SK-N-SH (cell line): ENCODE measurements at regions not wholly inside any gene's neighbourhood (a gene's known extent, or its start where the extent isn't known, plus 50 kb on each side); places are given as distances from the start of the nearest gene placed in this dataset.

Source experiments
- CTCF ChIA-PET: fragments of 300-600, 350-600 bp; formaldehyde crosslinking; extraction: SDS; loops from one replicate; lab custom pipeline; 2021; lab: Yijun Ruan, JAX
- POLR2A ChIA-PET: fragments of 350-600 bp; sonication (Branson Sonifier 250); formaldehyde crosslinking; extraction: SDS; loops from one replicate; lab custom pipeline; 2020; ENCODE audit warnings: antibody characterized with exemption, inconsistent platforms; lab: Yijun Ruan, JAX
- DNase-seq: peaks from one replicate; pipeline ENCODE4 v3.0.0; 2012
- H2AFZ ChIP-seq: fragments of 200-600 bp; sonication (generic); 2 replicates; pipeline ENCODE4 v1.8.1; 2016; ENCODE audit warnings: antibody characterized with exemption, mild to moderate bottlenecking, low read depth
- H3F3A ChIP-seq: fragments of 200-600 bp; sonication (generic); replicated peaks from 2 replicates; pipeline ENCODE3; 2016; ENCODE audit warnings: antibody characterized with exemption, mild to moderate bottlenecking; ENCODE audit not compliant: insufficient read depth
- H3K27ac ChIP-seq, 2 experiments: fragments of 200-500 bp in 1 of 2; fragments of 200-600 bp in 1 of 2; sonication (Bioruptor generic) in 1 of 2; sonication (generic), shearing (Covaris generic) in 1 of 2; 2 replicates each; pipeline versions ENCODE4 v1.5.1 to v1.6.1; 2014 to 2016; ENCODE audit warnings: low read depth in 2 of 2, inconsistent platforms in 1 of 2, low read length in 1 of 2, mild to moderate bottlenecking in 1 of 2, mixed read lengths in 1 of 2
- H3K27me3 ChIP-seq: fragments of 200-600 bp; sonication (generic), shearing (Covaris generic); 2 replicates; pipeline ENCODE4 v1.6.1; 2016; ENCODE audit warnings: mixed run types; ENCODE audit not compliant: insufficient read depth
- H3K36me3 ChIP-seq, 2 experiments: fragments of 200-500 bp in 1 of 2; fragments of 200-600 bp in 1 of 2; sonication (Bioruptor generic) in 1 of 2; sonication (generic) in 1 of 2; replicated peaks in 1 of 2; 2 replicates each; pipeline versions ENCODE3 to v1.5.1; 2014 to 2016; ENCODE audit warnings: low read length in 1 of 2, mild to moderate bottlenecking in 1 of 2; ENCODE audit not compliant: insufficient read depth in 2 of 2, control insufficient read depth in 1 of 2
- H3K4me1 ChIP-seq, 2 experiments: fragments of 200-500 bp in 1 of 2; fragments of 200-600 bp in 1 of 2; sonication (Bioruptor generic) in 1 of 2; sonication (generic), shearing (Covaris generic) in 1 of 2; 2 replicates each; pipeline versions ENCODE4 v1.5.1 to v1.6.1; 2014 to 2016; ENCODE audit warnings: low read depth in 1 of 2, low read length in 1 of 2, mixed run types in 1 of 2; ENCODE audit not compliant: insufficient read depth in 2 of 2, control insufficient read depth in 1 of 2
- H3K4me2 ChIP-seq: fragments of 200-600 bp; sonication (generic), shearing (Covaris generic); 2 replicates; pipeline ENCODE4 v1.6.1; 2017; ENCODE audit warnings: mixed run types
- H3K4me3 ChIP-seq, 2 experiments: fragments of 200-500 bp in 1 of 2; fragments of 200-600 bp in 1 of 2; sonication (Bioruptor generic) in 1 of 2; sonication (generic), shearing (Covaris generic) in 1 of 2; 2 replicates each; pipeline versions ENCODE4 v1.5.1 to v1.8.1; 2014 to 2016; ENCODE audit warnings: low read depth in 2 of 2, inconsistent platforms in 1 of 2, low read length in 1 of 2, mild to moderate bottlenecking in 1 of 2, mixed read lengths in 1 of 2, moderate library complexity in 1 of 2
- H3K79me2 ChIP-seq: fragments of 200-600 bp; sonication (generic); 2 replicates; pipeline ENCODE4 v1.8.1; 2017; ENCODE audit warnings: mild to moderate bottlenecking; ENCODE audit not compliant: insufficient read depth
- H3K9ac ChIP-seq: fragments of 200-600 bp; sonication (generic); 2 replicates; pipeline ENCODE4 v1.6.1; 2017; ENCODE audit warnings: mixed run types
- H3K9me2 ChIP-seq: fragments of 200-600 bp; sonication (generic); 2 replicates; pipeline ENCODE4 v1.6.1; 2017; ENCODE audit warnings: mixed run types
- H3K9me3 ChIP-seq: fragments of 200-600 bp; sonication (generic); 2 replicates; pipeline ENCODE4 v1.6.1; 2017; ENCODE audit warnings: mixed run types, mild to moderate bottlenecking, moderate library complexity
- H4K20me1 ChIP-seq: fragments of 200-600 bp; sonication (generic); 2 replicates; pipeline ENCODE4 v1.6.1; 2017; ENCODE audit warnings: mild to moderate bottlenecking, mixed run types; ENCODE audit not compliant: insufficient read depth
- CHD2 ChIP-seq: fragments of 150-350 bp; IDR thresholded peaks from 2 replicates; pipeline ENCODE4 v1.6.1; 2018; ENCODE audit warnings: low read length; ENCODE audit not compliant: partially characterized antibody
- CTCF ChIP-seq: fragments of 200-600 bp; sonication (generic); IDR thresholded peaks from 2 replicates; pipeline ENCODE4 v1.6.1; 2017; ENCODE audit warnings: antibody characterized with exemption, mild to moderate bottlenecking, moderate library complexity
- ELF1 ChIP-seq: IDR thresholded peaks from 2 replicates; pipeline ENCODE4 v1.4.0; 2012
- EZH2phosphoT487 ChIP-seq: fragments of 200-600 bp; sonication (generic); IDR thresholded peaks from 2 replicates; pipeline ENCODE4 v1.6.1; 2017; ENCODE audit warnings: low read depth, mixed run types, mild to moderate bottlenecking, antibody characterized with exemption, moderate library complexity, borderline replicate concordance
- GATA2 ChIP-seq: sonication (generic); formaldehyde crosslinking; IDR thresholded peaks from 2 replicates; pipeline ENCODE4 v1.5.0; 2020; ENCODE audit warnings: mild to moderate bottlenecking, missing genetic modification reagents
- JUND ChIP-seq: IDR thresholded peaks from 2 replicates; pipeline ENCODE4 v1.4.0; 2012
- MAX ChIP-seq: IDR thresholded peaks from 2 replicates; pipeline ENCODE4 v1.4.0; 2012; ENCODE audit warnings: low read depth
- NFIC ChIP-seq: IDR thresholded peaks from 2 replicates; pipeline ENCODE4 v1.4.0; 2012; ENCODE audit warnings: borderline replicate concordance
- NRF1 ChIP-seq: IDR thresholded peaks from 2 replicates; pipeline ENCODE4 v1.6.1; 2012; ENCODE audit warnings: low read depth, mild to moderate bottlenecking, low read length
- RAD21 ChIP-seq: IDR thresholded peaks from 2 replicates; pipeline ENCODE4 v1.6.1; 2012; ENCODE audit warnings: mild to moderate bottlenecking, low read length
- RXRA ChIP-seq: IDR thresholded peaks from 2 replicates; pipeline ENCODE4 v1.4.0; 2012; ENCODE audit warnings: low read depth, mild to moderate bottlenecking, borderline replicate concordance
- SIN3A ChIP-seq: IDR thresholded peaks from 2 replicates; pipeline ENCODE4 v1.6.1; 2012; ENCODE audit warnings: low read depth, mild to moderate bottlenecking, low read length, moderate library complexity, borderline replicate concordance
- SMC3 ChIP-seq: IDR thresholded peaks from 2 replicates; pipeline ENCODE4 v1.6.1; 2012; ENCODE audit warnings: low read depth, low read length, improper control_type of control experiment
- TCF12 ChIP-seq: IDR thresholded peaks from 2 replicates; pipeline ENCODE4 v1.4.0; 2012
- YY1 ChIP-seq: IDR thresholded peaks from 2 replicates; pipeline ENCODE4 v1.4.0; 2012; ENCODE audit warnings: low read depth, mild to moderate bottlenecking
- WGBS: methylation state at CpG from one replicate; pipeline ENCODE4 v1.1.6; 2017; ENCODE audit warnings: low lambda C conversion rate; 5-methylcytosine and 5-hydroxymethylcytosine counted together
- TF ChIP-seq, protein P1 (sequence below): IDR thresholded peaks from 2 replicates; pipeline ENCODE4 v1.4.0; 2012; ENCODE audit warnings: low read depth, borderline replicate concordance
- TF ChIP-seq, protein P2 (sequence below): fragments of 150-350 bp; IDR thresholded peaks from 2 replicates; pipeline ENCODE4 v1.6.1; 2016; ENCODE audit warnings: mild to moderate bottlenecking, low read depth, low read length
- TF ChIP-seq, protein P3 (sequence below): IDR thresholded peaks from 2 replicates; pipeline ENCODE4 v1.6.1; 2012; ENCODE audit warnings: mild to moderate bottlenecking, low read depth, low read length, moderate library complexity

DNA sequence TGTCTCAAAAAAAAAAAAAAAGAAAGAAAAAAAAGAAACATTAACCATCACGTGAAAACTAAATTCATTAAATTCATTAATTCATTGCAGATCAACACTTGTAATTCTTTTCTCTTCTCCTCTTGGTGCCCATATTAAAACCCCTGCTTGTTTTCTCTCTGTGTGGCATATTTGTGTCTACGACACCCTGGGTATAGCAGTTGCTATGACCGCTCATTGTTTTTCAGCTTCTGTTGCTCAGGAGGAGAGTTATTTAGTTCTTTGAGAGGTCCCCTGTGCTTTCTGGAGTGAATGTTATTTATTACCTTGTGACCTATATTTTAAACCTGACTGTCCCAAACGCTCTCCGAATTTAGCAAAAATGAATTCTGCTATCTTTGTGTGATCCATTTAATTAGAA lies 62.3 kb upstream of the CLMP start:
- no peak overlapping the region for H3K4me3 ChIP-seq
- no peaks in the 10 kb centered on the region for H3K36me3 ChIP-seq
- H3K27me3 ChIP-seq = no peaks in the 10 kb centered on the region
- H3K9me2 ChIP-seq = no peaks in the 10 kb centered on the region
- H3K4me2 ChIP-seq = no peak overlapping the region
- H3K9me3 ChIP-seq = no peaks in the 10 kb centered on the region
- DNase-seq = no peak
- no peaks in the 10 kb centered on the region for H4K20me1 ChIP-seq
- ChIA-PET POLR2A (no interaction called here), CTCF (interaction anchor here (1.3 to 9.8 kb wide), 5 partner anchors 9 to 304 kb away, joined by 3 to 126 read pairs (median 41); no protein-coding TSS in a partner anchor)
- H3F3A ChIP-seq = peaks cover 3% of the 10 kb centered on the region
- peaks cover 2 to 8% of the 10 kb centered on the region in 2 experiments; a peak in 2 of 4 replicates for H3K4me1 ChIP-seq
- H3K9ac ChIP-seq = no peak overlapping the region
- 95% methylated on average over 5 of the region's 5 CpGs for WGBS
- no peaks in the 10 kb centered on the region for H3K79me2 ChIP-seq
- no peak overlapping the region for H2AFZ ChIP-seq
- TF ChIP-seq ELF1 (no peak), EZH2phosphoT487 (no peak), CHD2 (no peak), SMC3 (no peak), JUND (no peak), TCF12 (no peak), CTCF (no peak), RXRA (no peak), YY1 (no peak), RAD21 (no peak), SIN3A (no peak), NRF1 (no peak), GATA2 (CRISPR knock-in tag) (no peak), MAX (no peak), NFIC (no peak)
- TF ChIP-seq, protein P1, sequence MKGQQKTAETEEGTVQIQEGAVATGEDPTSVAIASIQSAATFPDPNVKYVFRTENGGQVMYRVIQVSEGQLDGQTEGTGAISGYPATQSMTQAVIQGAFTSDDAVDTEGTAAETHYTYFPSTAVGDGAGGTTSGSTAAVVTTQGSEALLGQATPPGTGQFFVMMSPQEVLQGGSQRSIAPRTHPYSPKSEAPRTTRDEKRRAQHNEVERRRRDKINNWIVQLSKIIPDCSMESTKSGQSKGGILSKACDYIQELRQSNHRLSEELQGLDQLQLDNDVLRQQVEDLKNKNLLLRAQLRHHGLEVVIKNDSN = no peak
- TF ChIP-seq, protein P2, sequence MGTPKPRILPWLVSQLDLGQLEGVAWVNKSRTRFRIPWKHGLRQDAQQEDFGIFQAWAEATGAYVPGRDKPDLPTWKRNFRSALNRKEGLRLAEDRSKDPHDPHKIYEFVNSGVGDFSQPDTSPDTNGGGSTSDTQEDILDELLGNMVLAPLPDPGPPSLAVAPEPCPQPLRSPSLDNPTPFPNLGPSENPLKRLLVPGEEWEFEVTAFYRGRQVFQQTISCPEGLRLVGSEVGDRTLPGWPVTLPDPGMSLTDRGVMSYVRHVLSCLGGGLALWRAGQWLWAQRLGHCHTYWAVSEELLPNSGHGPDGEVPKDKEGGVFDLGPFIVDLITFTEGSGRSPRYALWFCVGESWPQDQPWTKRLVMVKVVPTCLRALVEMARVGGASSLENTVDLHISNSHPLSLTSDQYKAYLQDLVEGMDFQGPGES = no peak
- TF ChIP-seq, protein P3, sequence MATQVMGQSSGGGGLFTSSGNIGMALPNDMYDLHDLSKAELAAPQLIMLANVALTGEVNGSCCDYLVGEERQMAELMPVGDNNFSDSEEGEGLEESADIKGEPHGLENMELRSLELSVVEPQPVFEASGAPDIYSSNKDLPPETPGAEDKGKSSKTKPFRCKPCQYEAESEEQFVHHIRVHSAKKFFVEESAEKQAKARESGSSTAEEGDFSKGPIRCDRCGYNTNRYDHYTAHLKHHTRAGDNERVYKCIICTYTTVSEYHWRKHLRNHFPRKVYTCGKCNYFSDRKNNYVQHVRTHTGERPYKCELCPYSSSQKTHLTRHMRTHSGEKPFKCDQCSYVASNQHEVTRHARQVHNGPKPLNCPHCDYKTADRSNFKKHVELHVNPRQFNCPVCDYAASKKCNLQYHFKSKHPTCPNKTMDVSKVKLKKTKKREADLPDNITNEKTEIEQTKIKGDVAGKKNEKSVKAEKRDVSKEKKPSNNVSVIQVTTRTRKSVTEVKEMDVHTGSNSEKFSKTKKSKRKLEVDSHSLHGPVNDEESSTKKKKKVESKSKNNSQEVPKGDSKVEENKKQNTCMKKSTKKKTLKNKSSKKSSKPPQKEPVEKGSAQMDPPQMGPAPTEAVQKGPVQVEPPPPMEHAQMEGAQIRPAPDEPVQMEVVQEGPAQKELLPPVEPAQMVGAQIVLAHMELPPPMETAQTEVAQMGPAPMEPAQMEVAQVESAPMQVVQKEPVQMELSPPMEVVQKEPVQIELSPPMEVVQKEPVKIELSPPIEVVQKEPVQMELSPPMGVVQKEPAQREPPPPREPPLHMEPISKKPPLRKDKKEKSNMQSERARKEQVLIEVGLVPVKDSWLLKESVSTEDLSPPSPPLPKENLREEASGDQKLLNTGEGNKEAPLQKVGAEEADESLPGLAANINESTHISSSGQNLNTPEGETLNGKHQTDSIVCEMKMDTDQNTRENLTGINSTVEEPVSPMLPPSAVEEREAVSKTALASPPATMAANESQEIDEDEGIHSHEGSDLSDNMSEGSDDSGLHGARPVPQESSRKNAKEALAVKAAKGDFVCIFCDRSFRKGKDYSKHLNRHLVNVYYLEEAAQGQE = no peak
- no peak overlapping the region for H3K27ac ChIP-seq
